GM23338 (cell line): ENCODE measurements at regions not wholly inside any gene's neighbourhood (a gene's known extent, or its start where the extent isn't known, plus 50 kb on each side); places are given as distances from the start of the nearest gene placed in this dataset.

Source experiments
- ATAC-seq: fragments of 200-7000 bp; cut with Tn5 transposase; 3 replicates; pipeline ENCODE4 v1.9.1; 2020
- DNase-seq: peaks from one replicate; pipeline ENCODE4 v3.0.0-alpha.2; 2015; ENCODE audit warnings: low spot score
- H2AFZ ChIP-seq: fragments of 200-600 bp; sonication (generic); 2 replicates; pipeline ENCODE4 v1.8.0; 2016; ENCODE audit warnings: antibody characterized with exemption, mild to moderate bottlenecking, moderate library complexity
- H3F3A ChIP-seq: fragments of 200-600 bp; sonication (generic); replicated peaks from 2 replicates; pipeline ENCODE4 v1.8.0; 2017; ENCODE audit warnings: antibody characterized with exemption, mixed run types, low read depth
- H3K27ac ChIP-seq: fragments of 200-600 bp; sonication (generic); 2 replicates; pipeline ENCODE4 v1.6.1; 2016; ENCODE audit warnings: low read depth
- H3K27me3 ChIP-seq: fragments of 200-600 bp; sonication (generic); 2 replicates; pipeline ENCODE4 v1.8.0; 2016; ENCODE audit warnings: mild to moderate bottlenecking, mixed run types, moderate library complexity; ENCODE audit not compliant: insufficient read depth
- H3K36me3 ChIP-seq: fragments of 200-600 bp; sonication (generic); 2 replicates; pipeline ENCODE4 v1.8.0; 2016; ENCODE audit warnings: mild to moderate bottlenecking; ENCODE audit not compliant: insufficient read depth
- H3K4me1 ChIP-seq: fragments of 200-600 bp; sonication (generic); 2 replicates; pipeline ENCODE4 v1.8.0; 2016; ENCODE audit warnings: mild to moderate bottlenecking, moderate library complexity; ENCODE audit not compliant: insufficient read depth
- H3K4me2 ChIP-seq: fragments of 200-600 bp; sonication (generic); 2 replicates; pipeline ENCODE4 v1.7.1; 2017; ENCODE audit warnings: mixed run types
- H3K4me3 ChIP-seq: fragments of 200-600 bp; sonication (generic); 2 replicates; pipeline ENCODE4 v1.6.1; 2016; ENCODE audit warnings: mixed run types
- H3K79me2 ChIP-seq: fragments of 200-600 bp; sonication (generic); replicated peaks from 2 replicates; pipeline ENCODE4 v1.8.0; 2017; ENCODE audit warnings: mild to moderate bottlenecking; ENCODE audit not compliant: insufficient read depth
- H3K9me2 ChIP-seq: fragments of 200-600 bp; sonication (generic); 2 replicates; pipeline ENCODE4 v1.8.0; 2017; ENCODE audit not compliant: insufficient read depth
- H4K20me1 ChIP-seq: fragments of 200-600 bp; sonication (generic); replicated peaks from 2 replicates; pipeline ENCODE4 v1.8.0; 2017; ENCODE audit warnings: mild to moderate bottlenecking; ENCODE audit not compliant: insufficient read depth
- H3K27ac Mint-ChIP-seq: 2 replicates; pipeline ENCODE4 v1.8.0; 2020; ENCODE audit warnings: inconsistent platforms, mild to moderate bottlenecking, moderate library complexity, mixed read lengths
- H3K27me3 Mint-ChIP-seq: 3 replicates; pipeline ENCODE4 v1.8.0; 2022; ENCODE audit warnings: low read depth, mild to moderate bottlenecking, moderate library complexity, mixed read lengths, inconsistent platforms; ENCODE audit not compliant: insufficient read depth, poor library complexity
- H3K36me3 Mint-ChIP-seq: 3 replicates; pipeline ENCODE4 v1.8.0; 2021; ENCODE audit warnings: low read depth, mild to moderate bottlenecking, inconsistent platforms, moderate library complexity, mixed read lengths
- H3K4me1 Mint-ChIP-seq: 3 replicates; pipeline ENCODE4 v1.8.0; 2020; ENCODE audit warnings: mild to moderate bottlenecking, inconsistent platforms, mixed read lengths
- H3K4me3 Mint-ChIP-seq: 3 replicates; pipeline ENCODE4 v1.8.0; 2021; ENCODE audit warnings: moderate library complexity, mild to moderate bottlenecking, inconsistent platforms, mixed read lengths
- H3K9me3 Mint-ChIP-seq: 3 replicates; pipeline ENCODE4 v1.8.0; 2020; ENCODE audit warnings: moderate library complexity, mild to moderate bottlenecking, inconsistent platforms, mixed read lengths
- CREB1 ChIP-seq: fragments of 250-450 bp; sonication (Bioruptor Pico); IDR thresholded peaks from 2 replicates; pipeline ENCODE4 v1.5.0; 2020; ENCODE audit warnings: low read depth, mild to moderate bottlenecking, moderate library complexity
- ETS1 ChIP-seq: IDR thresholded peaks from 2 replicates; pipeline ENCODE4 v1.6.1; 2016; ENCODE audit warnings: antibody characterized with exemption
- EZH2 ChIP-seq: fragments of 200-600 bp; sonication (generic); IDR thresholded peaks from one replicate; pipeline ENCODE4 v1.8.0; 2017; ENCODE audit warnings: antibody characterized with exemption, mild to moderate bottlenecking, low read depth; ENCODE audit not compliant: unreplicated experiment
- EZH2phosphoT487 ChIP-seq: fragments of 200-600 bp; sonication (generic); IDR thresholded peaks from one replicate; pipeline ENCODE4 v1.8.1; 2018; ENCODE audit warnings: antibody characterized with exemption; ENCODE audit not compliant: unreplicated experiment
- JUNB ChIP-seq: IDR thresholded peaks from one replicate; pipeline ENCODE4 v1.6.1; 2016; ENCODE audit warnings: antibody characterized with exemption; ENCODE audit not compliant: unreplicated experiment
- NANOG ChIP-seq: IDR thresholded peaks from 2 replicates; pipeline ENCODE4 v1.6.1; 2016; ENCODE audit warnings: antibody characterized with exemption, borderline replicate concordance
- POLR2AphosphoS5 ChIP-seq: IDR thresholded peaks from 2 replicates; pipeline ENCODE4 v1.6.1; 2016; ENCODE audit warnings: antibody characterized with exemption, low read depth
- STAT1 ChIP-seq: IDR thresholded peaks from one replicate; pipeline ENCODE4 v1.6.1; 2016; ENCODE audit warnings: antibody characterized with exemption; ENCODE audit not compliant: unreplicated experiment
- ZNF114 ChIP-seq: fragments of 250-450 bp; sonication (Bioruptor Pico); IDR thresholded peaks from 2 replicates; pipeline ENCODE4 v1.5.0; 2020; ENCODE audit warnings: mild to moderate bottlenecking, moderate library complexity
- ZNF331 ChIP-seq: fragments of 250-450 bp; sonication (Bioruptor Pico); IDR thresholded peaks from 2 replicates; pipeline ENCODE4 v1.5.0; 2020; ENCODE audit warnings: low read depth, mild to moderate bottlenecking, moderate library complexity
- TF ChIP-seq, protein P1 (sequence below): IDR thresholded peaks from one replicate; pipeline ENCODE4 v1.6.1; 2018; ENCODE audit warnings: antibody characterized with exemption; ENCODE audit not compliant: unreplicated experiment
- TF ChIP-seq, protein P2 (sequence below): fragments of 250-450 bp; sonication (Bioruptor Pico); IDR thresholded peaks from 2 replicates; pipeline ENCODE4 v1.5.0; 2020; ENCODE audit warnings: mild to moderate bottlenecking, moderate library complexity
- TF ChIP-seq, protein P3 (sequence below), 2 experiments: fragments of 200-600 bp in 1 of 2; sonication (generic) in 1 of 2; conservative IDR thresholded peaks; 2 replicates each; pipeline versions ENCODE4 v1.5.1 to v1.6.1; 2016 to 2017; ENCODE audit warnings: antibody characterized with exemption in 2 of 2, low read depth in 2 of 2, mild to moderate bottlenecking in 2 of 2, moderate library complexity in 1 of 2

- no peak overlapping the region for H3K27ac Mint-ChIP-seq
- Histone ChIP-seq H3K27me3 (no peaks in the 10 kb centered on the region), H3K4me2 (no peak overlapping the region), H3F3A (no peaks in the 10 kb centered on the region), H3K4me3 (no peak overlapping the region), H3K4me1 (peaks cover 29% of the 10 kb centered on the region), H3K27ac (no peak overlapping the region), H2AFZ (no peak overlapping the region), H3K9me2 (peaks cover 11% of the 10 kb centered on the region), H4K20me1 (no peaks in the 10 kb centered on the region), H3K79me2 (no peaks in the 10 kb centered on the region), H3K36me3 (no peaks in the 10 kb centered on the region)
- peaks cover 25% of the 10 kb centered on the region for H3K4me1 Mint-ChIP-seq
- no peak for ATAC-seq
- peaks cover 10% of the 10 kb centered on the region; the same call in 2 of the 3 replicates for H3K9me3 Mint-ChIP-seq
- no peak for DNase-seq
- peaks cover 7% of the 10 kb centered on the region for H3K27me3 Mint-ChIP-seq
- H3K36me3 Mint-ChIP-seq: peaks cover 7% of the 10 kb centered on the region; the same call in 2 of the 3 replicates
- no peak for TF ChIP-seq NANOG
- TF ChIP-seq JUNB: no peak
- no peak for TF ChIP-seq ZNF331 (CRISPR knock-in tag)
- TF ChIP-seq POLR2AphosphoS5: no peak
- no peak for TF ChIP-seq ETS1
- TF ChIP-seq STAT1: no peak
- TF ChIP-seq, protein P1, sequence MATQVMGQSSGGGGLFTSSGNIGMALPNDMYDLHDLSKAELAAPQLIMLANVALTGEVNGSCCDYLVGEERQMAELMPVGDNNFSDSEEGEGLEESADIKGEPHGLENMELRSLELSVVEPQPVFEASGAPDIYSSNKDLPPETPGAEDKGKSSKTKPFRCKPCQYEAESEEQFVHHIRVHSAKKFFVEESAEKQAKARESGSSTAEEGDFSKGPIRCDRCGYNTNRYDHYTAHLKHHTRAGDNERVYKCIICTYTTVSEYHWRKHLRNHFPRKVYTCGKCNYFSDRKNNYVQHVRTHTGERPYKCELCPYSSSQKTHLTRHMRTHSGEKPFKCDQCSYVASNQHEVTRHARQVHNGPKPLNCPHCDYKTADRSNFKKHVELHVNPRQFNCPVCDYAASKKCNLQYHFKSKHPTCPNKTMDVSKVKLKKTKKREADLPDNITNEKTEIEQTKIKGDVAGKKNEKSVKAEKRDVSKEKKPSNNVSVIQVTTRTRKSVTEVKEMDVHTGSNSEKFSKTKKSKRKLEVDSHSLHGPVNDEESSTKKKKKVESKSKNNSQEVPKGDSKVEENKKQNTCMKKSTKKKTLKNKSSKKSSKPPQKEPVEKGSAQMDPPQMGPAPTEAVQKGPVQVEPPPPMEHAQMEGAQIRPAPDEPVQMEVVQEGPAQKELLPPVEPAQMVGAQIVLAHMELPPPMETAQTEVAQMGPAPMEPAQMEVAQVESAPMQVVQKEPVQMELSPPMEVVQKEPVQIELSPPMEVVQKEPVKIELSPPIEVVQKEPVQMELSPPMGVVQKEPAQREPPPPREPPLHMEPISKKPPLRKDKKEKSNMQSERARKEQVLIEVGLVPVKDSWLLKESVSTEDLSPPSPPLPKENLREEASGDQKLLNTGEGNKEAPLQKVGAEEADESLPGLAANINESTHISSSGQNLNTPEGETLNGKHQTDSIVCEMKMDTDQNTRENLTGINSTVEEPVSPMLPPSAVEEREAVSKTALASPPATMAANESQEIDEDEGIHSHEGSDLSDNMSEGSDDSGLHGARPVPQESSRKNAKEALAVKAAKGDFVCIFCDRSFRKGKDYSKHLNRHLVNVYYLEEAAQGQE: no peak
- no peak for TF ChIP-seq ZNF114 (CRISPR knock-in tag)
- TF ChIP-seq, protein P2, sequence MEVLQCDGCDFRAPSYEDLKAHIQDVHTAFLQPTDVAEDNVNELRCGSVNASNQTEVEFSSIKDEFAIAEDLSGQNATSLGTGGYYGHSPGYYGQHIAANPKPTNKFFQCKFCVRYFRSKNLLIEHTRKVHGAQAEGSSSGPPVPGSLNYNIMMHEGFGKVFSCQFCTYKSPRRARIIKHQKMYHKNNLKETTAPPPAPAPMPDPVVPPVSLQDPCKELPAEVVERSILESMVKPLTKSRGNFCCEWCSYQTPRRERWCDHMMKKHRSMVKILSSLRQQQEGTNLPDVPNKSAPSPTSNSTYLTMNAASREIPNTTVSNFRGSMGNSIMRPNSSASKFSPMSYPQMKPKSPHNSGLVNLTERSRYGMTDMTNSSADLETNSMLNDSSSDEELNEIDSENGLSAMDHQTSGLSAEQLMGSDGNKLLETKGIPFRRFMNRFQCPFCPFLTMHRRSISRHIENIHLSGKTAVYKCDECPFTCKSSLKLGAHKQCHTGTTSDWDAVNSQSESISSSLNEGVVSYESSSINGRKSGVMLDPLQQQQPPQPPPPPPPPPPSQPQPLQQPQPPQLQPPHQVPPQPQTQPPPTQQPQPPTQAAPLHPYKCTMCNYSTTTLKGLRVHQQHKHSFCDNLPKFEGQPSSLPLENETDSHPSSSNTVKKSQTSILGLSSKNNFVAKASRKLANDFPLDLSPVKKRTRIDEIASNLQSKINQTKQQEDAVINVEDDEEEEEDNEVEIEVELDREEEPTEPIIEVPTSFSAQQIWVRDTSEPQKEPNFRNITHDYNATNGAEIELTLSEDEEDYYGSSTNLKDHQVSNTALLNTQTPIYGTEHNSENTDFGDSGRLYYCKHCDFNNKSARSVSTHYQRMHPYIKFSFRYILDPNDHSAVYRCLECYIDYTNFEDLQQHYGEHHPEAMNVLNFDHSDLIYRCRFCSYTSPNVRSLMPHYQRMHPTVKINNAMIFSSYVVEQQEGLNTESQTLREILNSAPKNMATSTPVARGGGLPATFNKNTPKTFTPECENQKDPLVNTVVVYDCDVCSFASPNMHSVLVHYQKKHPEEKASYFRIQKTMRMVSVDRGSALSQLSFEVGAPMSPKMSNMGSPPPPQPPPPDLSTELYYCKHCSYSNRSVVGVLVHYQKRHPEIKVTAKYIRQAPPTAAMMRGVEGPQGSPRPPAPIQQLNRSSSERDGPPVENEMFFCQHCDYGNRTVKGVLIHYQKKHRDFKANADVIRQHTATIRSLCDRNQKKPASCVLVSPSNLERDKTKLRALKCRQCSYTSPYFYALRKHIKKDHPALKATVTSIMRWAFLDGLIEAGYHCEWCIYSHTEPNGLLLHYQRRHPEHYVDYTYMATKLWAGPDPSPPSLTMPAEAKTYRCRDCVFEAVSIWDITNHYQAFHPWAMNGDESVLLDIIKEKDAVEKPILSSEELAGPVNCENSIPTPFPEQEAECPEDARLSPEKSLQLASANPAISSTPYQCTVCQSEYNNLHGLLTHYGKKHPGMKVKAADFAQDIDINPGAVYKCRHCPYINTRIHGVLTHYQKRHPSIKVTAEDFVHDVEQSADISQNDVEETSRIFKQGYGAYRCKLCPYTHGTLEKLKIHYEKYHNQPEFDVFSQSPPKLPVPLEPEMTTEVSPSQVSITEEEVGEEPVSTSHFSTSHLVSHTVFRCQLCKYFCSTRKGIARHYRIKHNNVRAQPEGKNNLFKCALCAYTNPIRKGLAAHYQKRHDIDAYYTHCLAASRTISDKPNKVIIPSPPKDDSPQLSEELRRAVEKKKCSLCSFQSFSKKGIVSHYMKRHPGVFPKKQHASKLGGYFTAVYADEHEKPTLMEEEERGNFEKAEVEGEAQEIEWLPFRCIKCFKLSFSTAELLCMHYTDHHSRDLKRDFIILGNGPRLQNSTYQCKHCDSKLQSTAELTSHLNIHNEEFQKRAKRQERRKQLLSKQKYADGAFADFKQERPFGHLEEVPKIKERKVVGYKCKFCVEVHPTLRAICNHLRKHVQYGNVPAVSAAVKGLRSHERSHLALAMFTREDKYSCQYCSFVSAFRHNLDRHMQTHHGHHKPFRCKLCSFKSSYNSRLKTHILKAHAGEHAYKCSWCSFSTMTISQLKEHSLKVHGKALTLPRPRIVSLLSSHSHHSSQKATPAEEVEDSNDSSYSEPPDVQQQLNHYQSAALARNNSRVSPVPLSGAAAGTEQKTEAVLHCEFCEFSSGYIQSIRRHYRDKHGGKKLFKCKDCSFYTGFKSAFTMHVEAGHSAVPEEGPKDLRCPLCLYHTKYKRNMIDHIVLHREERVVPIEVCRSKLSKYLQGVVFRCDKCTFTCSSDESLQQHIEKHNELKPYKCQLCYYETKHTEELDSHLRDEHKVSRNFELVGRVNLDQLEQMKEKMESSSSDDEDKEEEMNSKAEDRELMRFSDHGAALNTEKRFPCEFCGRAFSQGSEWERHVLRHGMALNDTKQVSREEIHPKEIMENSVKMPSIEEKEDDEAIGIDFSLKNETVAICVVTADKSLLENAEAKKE (CRISPR knock-in tag): no peak
- no peak for TF ChIP-seq EZH2
- no peak for TF ChIP-seq CREB1
- TF ChIP-seq EZH2phosphoT487: no peak
- TF ChIP-seq, protein P3, sequence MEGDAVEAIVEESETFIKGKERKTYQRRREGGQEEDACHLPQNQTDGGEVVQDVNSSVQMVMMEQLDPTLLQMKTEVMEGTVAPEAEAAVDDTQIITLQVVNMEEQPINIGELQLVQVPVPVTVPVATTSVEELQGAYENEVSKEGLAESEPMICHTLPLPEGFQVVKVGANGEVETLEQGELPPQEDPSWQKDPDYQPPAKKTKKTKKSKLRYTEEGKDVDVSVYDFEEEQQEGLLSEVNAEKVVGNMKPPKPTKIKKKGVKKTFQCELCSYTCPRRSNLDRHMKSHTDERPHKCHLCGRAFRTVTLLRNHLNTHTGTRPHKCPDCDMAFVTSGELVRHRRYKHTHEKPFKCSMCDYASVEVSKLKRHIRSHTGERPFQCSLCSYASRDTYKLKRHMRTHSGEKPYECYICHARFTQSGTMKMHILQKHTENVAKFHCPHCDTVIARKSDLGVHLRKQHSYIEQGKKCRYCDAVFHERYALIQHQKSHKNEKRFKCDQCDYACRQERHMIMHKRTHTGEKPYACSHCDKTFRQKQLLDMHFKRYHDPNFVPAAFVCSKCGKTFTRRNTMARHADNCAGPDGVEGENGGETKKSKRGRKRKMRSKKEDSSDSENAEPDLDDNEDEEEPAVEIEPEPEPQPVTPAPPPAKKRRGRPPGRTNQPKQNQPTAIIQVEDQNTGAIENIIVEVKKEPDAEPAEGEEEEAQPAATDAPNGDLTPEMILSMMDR (conservative IDR thresholded peaks at IDR 0.05; ENCODE audit: low read depth in 2 of 2): no peak
- H3K4me3 Mint-ChIP-seq: no peak overlapping the region
Measured at GRCh38 chr1:232897949-232898465, 52.4 kb upstream of the NTPCR start.
